Loucy (cell line): ENCODE measurements at regions not wholly inside any gene's neighbourhood (a gene's known extent, or its start where the extent isn't known, plus 50 kb on each side); places are given as distances from the start of the nearest gene placed in this dataset.
A peak's percentile ranks its signal among the peaks of the same experiment; 100 is the strongest.

Experiments
- H2AFZ ChIP-seq: fragments of 200-600 bp; sonication (generic); 2 replicates; pipeline ENCODE4 v1.6.0; 2016; ENCODE audit warnings: antibody characterized with exemption, mild to moderate bottlenecking, low read length, moderate library complexity
- H3F3A ChIP-seq: fragments of 200-600 bp; 2 replicates; pipeline ENCODE4 v1.6.0; 2016; ENCODE audit warnings: antibody characterized with exemption, low read depth, mild to moderate bottlenecking
- H3K27me3 ChIP-seq: fragments of 200-600 bp; sonication (generic); 2 replicates; pipeline ENCODE4 v1.6.1; 2014; ENCODE audit warnings: low read length, mild to moderate bottlenecking; ENCODE audit not compliant: insufficient read depth, poor library complexity, severe bottlenecking
- H3K36me3 ChIP-seq: fragments of 200-600 bp; sonication (generic); 2 replicates; pipeline ENCODE4 v1.6.1; 2016; ENCODE audit warnings: low read length; ENCODE audit not compliant: insufficient read depth
- H3K4me1 ChIP-seq: fragments of 200-600 bp; sonication (generic); 2 replicates; pipeline ENCODE4 v1.5.1; 2014; ENCODE audit warnings: low read length, mild to moderate bottlenecking; ENCODE audit not compliant: insufficient read depth, poor library complexity, severe bottlenecking
- H3K4me2 ChIP-seq: fragments of 200-600 bp; sonication (generic); 2 replicates; pipeline ENCODE4 v1.6.0; 2014; ENCODE audit warnings: antibody characterized with exemption, low read length, low read depth, mild to moderate bottlenecking; ENCODE audit not compliant: poor library complexity, severe bottlenecking
- H3K4me3 ChIP-seq: fragments of 200-600 bp; sonication (generic); 2 replicates; pipeline ENCODE4 v1.5.1; 2014; ENCODE audit warnings: low read length, mild to moderate bottlenecking, mixed read lengths; ENCODE audit not compliant: poor library complexity, severe bottlenecking
- H3K79me2 ChIP-seq: fragments of 200-600 bp; sonication (generic); 2 replicates; pipeline ENCODE4 v1.6.1; 2014; ENCODE audit warnings: low read length; ENCODE audit not compliant: insufficient read depth
- H3K9ac ChIP-seq: fragments of 200-600 bp; sonication (generic); 2 replicates; pipeline ENCODE4 v1.6.0; 2014; ENCODE audit warnings: mild to moderate bottlenecking, low read depth, low read length, moderate library complexity; ENCODE audit not compliant: poor library complexity, severe bottlenecking
- H3K9me2 ChIP-seq: fragments of 200-600 bp; sonication (generic); replicated peaks from 2 replicates; pipeline ENCODE4 v1.6.1; 2016; ENCODE audit warnings: low read depth, low read length, mixed read lengths
- H3K9me3 ChIP-seq: fragments of 200-600 bp; sonication (generic); 2 replicates; pipeline ENCODE4 v1.6.1; 2014; ENCODE audit warnings: mild to moderate bottlenecking, antibody characterized with exemption, low read length, low read depth; ENCODE audit not compliant: insufficient read depth
- H4K20me1 ChIP-seq: fragments of 200-600 bp; sonication (generic); 2 replicates; pipeline ENCODE4 v1.6.0; 2014; ENCODE audit warnings: antibody characterized with exemption, low read length, mild to moderate bottlenecking; ENCODE audit not compliant: insufficient read depth, poor library complexity, severe bottlenecking
- CTCF ChIP-seq: fragments of 200-600 bp; sonication (generic); conservative IDR thresholded peaks from 2 replicates; pipeline ENCODE4 v1.5.1; 2014; ENCODE audit warnings: mild to moderate bottlenecking, antibody characterized with exemption, low read length
- EZH2phosphoT487 ChIP-seq: fragments of 200-600 bp; IDR thresholded peaks from 2 replicates; pipeline ENCODE4 v1.6.1; 2018; ENCODE audit warnings: antibody characterized with exemption, mild to moderate bottlenecking, moderate library complexity, borderline replicate concordance

GRCh38 chr15:31489281-31489680 lies 162.6 kb downstream of the KLF13 start:
- Histone ChIP-seq H3F3A (no peaks in the 10 kb centered on the region), H3K4me1 (no peaks in the 10 kb centered on the region), H3K9ac (no peak overlapping the region), H3K9me2 (no peaks in the 10 kb centered on the region), H3K79me2 (no peaks in the 10 kb centered on the region), H4K20me1 (no peaks in the 10 kb centered on the region), H3K4me2 (no peak overlapping the region), H2AFZ (no peak overlapping the region), H3K4me3 (no peak overlapping the region), H3K9me3 (peaks cover 11% of the 10 kb centered on the region; the same call in 1 of the 2 replicates), H3K27me3 (no peaks in the 10 kb centered on the region), H3K36me3 (no peaks in the 10 kb centered on the region)
- TF ChIP-seq EZH2phosphoT487, result no peak
- TF ChIP-seq CTCF, result no peak

GRCh38 chr15:31489801-31490646 lies 163.4 kb downstream of the KLF13 start:
- H3K79me2 ChIP-seq, result no peaks in the 10 kb centered on the region
- H3K4me1 ChIP-seq, result no peaks in the 10 kb centered on the region
- H4K20me1 ChIP-seq, result no peaks in the 10 kb centered on the region
- TF ChIP-seq EZH2phosphoT487 (no peak), CTCF (peak; percentile 87)
- H3K9me3 ChIP-seq, result peaks cover 11% of the 10 kb centered on the region; the same call in 1 of the 2 replicates
- H3K9ac ChIP-seq, result no peak overlapping the region
- H3K36me3 ChIP-seq, result no peaks in the 10 kb centered on the region
- no peaks in the 10 kb centered on the region for H3F3A ChIP-seq
- H3K4me3 ChIP-seq, result no peak overlapping the region
- peak overlapping the region; percentile 76 for H2AFZ ChIP-seq
- H3K4me2 ChIP-seq, result no peak overlapping the region
- no peaks in the 10 kb centered on the region for H3K9me2 ChIP-seq
- no peaks in the 10 kb centered on the region for H3K27me3 ChIP-seq

GRCh38 chr15:31494786-31495185 lies 168.2 kb downstream of the KLF13 start:
- H3K9me3 ChIP-seq, result peaks cover 11% of the 10 kb centered on the region; the same call in 1 of the 2 replicates
- H3K4me1 ChIP-seq, result no peaks in the 10 kb centered on the region
- no peaks in the 10 kb centered on the region for H4K20me1 ChIP-seq
- H3K9ac ChIP-seq, result no peak overlapping the region
- H3K4me2 ChIP-seq, result no peak overlapping the region
- no peak overlapping the region for H3K4me3 ChIP-seq
- TF ChIP-seq CTCF, result no peak
- no peaks in the 10 kb centered on the region for H3F3A ChIP-seq
- no peak overlapping the region for H2AFZ ChIP-seq
- no peaks in the 10 kb centered on the region for H3K27me3 ChIP-seq
- no peaks in the 10 kb centered on the region for H3K9me2 ChIP-seq
- H3K79me2 ChIP-seq, result no peaks in the 10 kb centered on the region
- no peaks in the 10 kb centered on the region for H3K36me3 ChIP-seq
